ENCODE measurements at regions not wholly inside any gene's neighbourhood (a gene's known extent, or its start where the extent isn't known, plus 50 kb on each side); places are given as distances from the start of the nearest gene placed in this dataset.

GRCh38 chr6:137343241-137343640, 124.1 kb upstream of the IFNGR1 start:
- Histone ChIP-seq H3K4me3 (no peak overlapping the region), H3K27me3 (no peaks in the 10 kb centered on the region), H3K4me1 (peaks cover 9% of the 10 kb centered on the region), H3K9me3 (no peaks in the 10 kb centered on the region), H3K36me3 (no peaks in the 10 kb centered on the region), H3K27ac (no peak overlapping the region)
- ATAC-seq (no peak), DNase-seq (no peak)
- intact Hi-C loops (cut with DNase I): no loop called here
- TF ChIP-seq CTCF (IDR thresholded peaks at IDR 0.05): no peak

GRCh38 chr6:137342607-137343190, 123.5 kb upstream of the IFNGR1 start:
- peak overlapping the region; percentile 29 for H3K4me3 ChIP-seq
- no peak for DNase-seq
- H3K36me3 ChIP-seq: no peaks in the 10 kb centered on the region
- H3K27ac ChIP-seq: no peak overlapping the region
- intact Hi-C loops (cut with DNase I): no loop called here
- no peaks in the 10 kb centered on the region for H3K9me3 ChIP-seq
- TF ChIP-seq CTCF (IDR thresholded peaks at IDR 0.05): no peak
- ATAC-seq: peak; percentile 57
- peaks cover 9% of the 10 kb centered on the region for H3K4me1 ChIP-seq
- H3K27me3 ChIP-seq: no peaks in the 10 kb centered on the region

- H3K4me3 ChIP-seq: no peak overlapping the region
- ATAC-seq (peak; percentile 69), DNase-seq (no peak)
- H3K27me3 ChIP-seq: no peaks in the 10 kb centered on the region
- peaks cover 9% of the 10 kb centered on the region for H3K4me1 ChIP-seq
- H3K36me3 ChIP-seq: no peaks in the 10 kb centered on the region
- TF ChIP-seq CTCF (IDR thresholded peaks at IDR 0.05): peak; percentile 31
- intact Hi-C loops (cut with DNase I): no loop called here
- H3K27ac ChIP-seq: no peak overlapping the region
- no peaks in the 10 kb centered on the region for H3K9me3 ChIP-seq
Measured at GRCh38 chr6:137341681-137342195, 122.6 kb upstream of the IFNGR1 start.

GRCh38 chr6:137339929-137340559, 120.9 kb upstream of the IFNGR1 start:
- Histone ChIP-seq H3K4me1 (peaks cover 9% of the 10 kb centered on the region), H3K9me3 (no peaks in the 10 kb centered on the region), H3K4me3 (no peak overlapping the region), H3K27me3 (no peaks in the 10 kb centered on the region), H3K36me3 (no peaks in the 10 kb centered on the region), H3K27ac (no peak overlapping the region)
- TF ChIP-seq CTCF (IDR thresholded peaks at IDR 0.05): no peak
- DNase-seq: no peak
- intact Hi-C loops (cut with DNase I): no loop called here
- ATAC-seq: no peak

GRCh38 chr6:137334884-137335283, 115.7 kb upstream of the IFNGR1 start:
- Histone ChIP-seq H3K4me1 (no peaks in the 10 kb centered on the region), H3K4me3 (no peak overlapping the region), H3K36me3 (no peaks in the 10 kb centered on the region), H3K9me3 (no peaks in the 10 kb centered on the region), H3K27ac (no peak overlapping the region), H3K27me3 (no peaks in the 10 kb centered on the region)
- no peak for TF ChIP-seq CTCF (IDR thresholded peaks at IDR 0.05)
- ATAC-seq (no peak), DNase-seq (no peak)
- intact Hi-C loops (cut with DNase I): no loop called here

All from upper lobe of right lung (tissue), 1 donor.